GM21717 (cell line): ENCODE measurements at regions not wholly inside any gene's neighbourhood (a gene's known extent, or its start where the extent isn't known, plus 50 kb on each side); places are given as distances from the start of the nearest gene placed in this dataset.
A peak's percentile ranks its signal among the peaks of the same experiment; 100 is the strongest.

ENCODE experiments used
- ATAC-seq: cut with Tn5 transposase; IDR thresholded peaks from one replicate; pipeline ENCODE4 v1.9.1; 2021; ENCODE audit warnings: mild to moderate bottlenecking, moderate library complexity; ENCODE audit not compliant: unreplicated experiment

DNA sequence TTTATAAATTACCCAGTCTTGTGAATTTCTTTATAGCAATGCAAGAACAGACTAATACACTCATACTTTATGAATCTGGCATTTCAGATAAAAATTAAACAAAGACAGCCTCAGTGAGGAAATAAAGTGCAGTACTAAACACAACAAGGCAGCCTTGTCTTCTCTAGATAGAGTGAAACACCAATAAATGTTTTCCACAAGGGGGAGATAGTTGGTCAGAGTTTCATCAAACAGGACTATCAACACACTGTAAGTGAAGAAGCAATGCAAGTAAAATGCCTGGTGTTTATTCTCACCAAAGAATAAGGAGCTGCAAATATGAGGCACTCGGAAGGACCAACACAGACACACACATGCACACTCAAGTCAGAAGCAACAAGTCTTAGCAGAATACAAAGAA, 62.8 kb downstream of the FAM9B start:
- no peak for ATAC-seq

DNA sequence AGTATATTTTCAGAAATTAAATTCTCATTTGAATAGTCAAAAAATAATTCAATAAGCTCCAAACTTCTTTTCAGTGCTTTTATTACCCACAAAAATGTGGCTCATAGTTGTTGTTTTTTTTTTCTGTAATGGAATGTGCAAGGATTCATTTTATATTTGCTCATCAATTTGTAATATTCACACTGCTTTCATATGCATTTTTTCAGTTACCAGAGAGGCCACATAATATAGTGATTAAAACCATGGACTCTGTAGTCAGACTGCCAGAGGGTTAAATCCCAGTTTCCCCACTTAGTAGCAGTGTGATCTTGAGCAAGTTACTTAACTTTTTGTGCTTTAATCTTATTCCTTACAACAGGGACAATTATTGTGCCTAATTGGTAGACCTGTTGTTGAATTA, 64.5 kb downstream of the FAM9B start:
- no peak for ATAC-seq

DNA sequence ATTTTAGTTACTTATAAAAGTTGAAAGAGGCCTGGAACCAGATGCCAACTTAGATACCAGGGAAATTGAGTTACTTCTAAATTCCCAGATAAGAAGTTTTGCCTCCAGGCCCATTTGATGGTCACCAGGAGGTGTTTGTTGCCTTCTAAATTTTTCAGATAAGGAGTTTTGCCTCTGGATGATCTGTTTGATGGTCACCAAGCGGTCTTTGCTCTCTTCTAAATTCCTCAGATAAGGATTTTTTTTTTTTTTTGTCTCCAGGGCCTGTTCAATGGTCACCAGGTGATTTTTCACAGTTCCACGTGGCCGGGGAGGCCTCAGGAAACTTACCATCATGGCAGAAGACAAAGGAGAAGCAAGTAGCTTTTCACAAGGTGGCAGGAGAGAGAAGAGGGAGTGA, 66.5 kb downstream of the FAM9B start:
- ATAC-seq: no peak

DNA sequence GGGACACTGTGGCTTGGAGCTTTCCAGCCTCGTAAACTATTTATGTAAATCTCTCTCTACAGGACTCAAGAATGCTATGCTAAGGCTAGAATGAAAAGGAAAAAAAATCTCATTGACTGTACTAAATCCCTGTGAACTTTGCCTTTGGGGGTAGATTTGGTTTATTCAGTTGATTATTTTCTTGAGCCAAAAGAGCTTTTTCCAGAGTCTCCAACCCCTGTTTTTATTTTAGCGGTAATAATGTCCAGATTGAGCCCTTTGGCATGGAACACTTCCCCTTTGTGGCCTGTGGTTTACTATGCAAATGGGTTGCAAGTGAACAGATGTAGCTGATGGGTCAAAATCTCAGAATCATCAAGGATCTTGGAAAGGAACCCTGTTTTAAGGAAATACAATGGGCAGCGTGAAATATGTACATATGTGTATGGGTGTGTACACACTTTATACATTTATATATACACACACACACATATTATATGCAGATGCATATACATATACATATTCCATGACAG, 72.9 kb downstream of the FAM9B start:
- no peak for ATAC-seq

DNA sequence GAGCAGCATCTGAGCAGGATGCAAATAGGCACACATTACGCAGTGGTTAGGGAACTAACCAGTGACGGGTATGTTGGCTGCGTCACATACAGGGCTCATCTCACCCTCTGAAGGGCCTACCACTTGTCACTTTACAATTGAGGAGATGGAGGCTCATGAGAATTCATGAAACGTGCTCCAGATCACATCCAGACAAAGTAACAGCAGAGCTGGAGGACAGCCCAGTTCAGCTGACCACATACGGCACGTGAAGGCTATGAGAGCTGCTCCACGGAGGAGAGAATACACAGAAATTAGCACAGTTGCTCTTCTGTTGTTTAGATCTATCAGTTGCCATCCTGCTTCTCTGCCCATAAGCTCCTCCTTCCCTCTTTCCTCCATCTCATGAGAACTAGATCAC, 78.4 kb downstream of the FAM9B start:
- ATAC-seq: no peak

DNA sequence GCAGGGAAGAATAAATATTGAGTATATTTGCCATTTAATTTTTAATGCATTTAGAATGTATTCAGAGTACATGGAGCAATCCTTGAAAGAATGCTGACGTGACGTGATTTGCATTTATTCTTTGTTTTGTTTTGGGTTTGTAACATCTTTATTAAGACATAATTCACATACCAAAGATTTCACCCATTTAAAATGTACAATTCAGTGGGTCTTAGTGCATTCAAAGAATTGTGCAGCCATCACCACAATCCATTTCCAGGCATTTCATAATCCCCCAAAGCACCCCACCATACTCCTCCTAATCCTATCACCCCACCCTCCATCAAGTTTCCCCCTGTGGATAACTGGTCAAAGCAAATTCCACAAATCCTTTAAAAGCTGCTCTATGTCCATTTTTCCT, 87.4 kb downstream of the FAM9B start:
- no peak for ATAC-seq

DNA sequence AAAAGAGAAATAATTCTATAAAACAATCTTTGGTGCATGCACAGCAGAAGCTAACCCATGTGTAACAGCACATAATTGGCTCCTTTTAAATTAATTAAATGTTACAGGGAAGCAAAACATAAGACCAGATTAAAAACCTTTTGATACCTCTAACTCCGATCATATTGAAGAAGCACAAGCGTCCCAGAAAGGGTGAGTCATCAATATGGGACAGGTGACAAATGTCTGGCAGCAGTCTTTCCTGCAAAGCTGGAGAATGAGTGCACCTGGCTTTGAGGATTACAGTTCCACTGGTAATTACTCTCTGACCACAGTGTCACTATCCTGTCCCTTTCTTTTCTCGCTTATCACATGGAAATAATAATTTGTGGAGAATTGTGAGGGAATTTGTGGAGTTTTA, 94.6 kb downstream of the FAM9B start:
- no peak for ATAC-seq

DNA sequence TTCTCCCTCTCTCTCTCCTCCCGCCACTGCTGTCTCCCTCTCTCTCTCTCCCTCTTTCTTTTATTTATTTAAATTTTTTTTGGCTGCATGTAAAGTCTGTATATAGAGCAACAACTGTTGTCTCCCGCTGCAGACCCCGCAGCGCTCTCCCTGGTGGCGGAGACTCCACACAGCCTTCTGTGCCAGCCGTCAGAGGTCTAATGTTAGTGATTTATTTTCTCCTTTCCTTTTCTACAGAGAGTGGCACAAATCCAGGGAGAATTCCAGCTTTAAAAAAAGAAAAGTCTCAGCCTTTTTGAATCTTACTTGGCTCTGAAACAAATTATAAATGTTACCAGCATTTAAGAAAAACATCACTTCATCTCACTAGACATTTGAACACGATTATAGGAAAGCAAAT, 106.2 kb downstream of the FAM9B start:
- no peak for ATAC-seq

DNA sequence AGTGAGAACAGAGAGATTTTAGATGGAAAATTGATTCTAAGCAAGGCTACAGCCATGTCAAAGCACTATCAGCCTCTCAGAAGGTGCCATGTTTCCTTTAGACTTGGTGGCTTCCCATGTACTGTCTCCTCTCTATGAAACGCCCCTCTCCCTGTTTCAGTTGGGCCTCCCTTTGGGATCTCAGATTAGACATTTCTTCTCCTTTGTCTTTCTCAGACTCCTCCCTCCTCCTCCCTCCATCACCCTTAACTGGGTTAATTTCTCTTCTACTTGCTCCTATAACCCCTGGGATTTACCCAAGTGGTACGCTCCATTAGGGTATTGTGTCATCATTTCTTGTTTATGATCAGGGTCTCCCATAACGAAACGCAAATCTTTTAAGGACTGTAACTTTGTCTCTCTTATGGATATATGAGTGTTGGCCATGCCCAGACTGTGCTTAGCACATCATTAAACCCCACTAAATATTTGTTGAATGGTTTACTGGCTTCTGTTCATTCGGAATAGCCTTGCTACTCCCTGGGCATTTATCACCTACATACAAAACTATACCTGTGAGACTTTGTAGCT, 106.8 kb downstream of the FAM9B start:
- no peak for ATAC-seq

DNA sequence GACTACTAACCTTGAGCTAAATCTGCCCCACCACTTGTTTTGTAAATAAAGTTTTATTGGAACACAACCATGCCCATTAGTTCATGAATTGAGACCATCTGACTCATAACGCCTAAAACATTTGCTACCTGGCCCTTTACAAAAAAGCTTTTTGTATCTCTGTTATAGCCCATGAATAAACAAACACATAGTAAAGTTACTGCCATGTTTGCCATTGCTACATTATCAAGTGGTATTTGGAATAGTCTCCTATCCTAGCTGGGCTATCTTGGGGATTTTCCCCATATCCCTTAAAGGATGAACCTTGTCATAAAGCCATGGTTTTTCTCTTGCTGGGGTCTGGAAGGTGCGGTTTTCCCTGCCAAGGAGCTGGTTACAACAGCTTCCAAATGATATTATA, 112.3 kb downstream of the FAM9B start:
- ATAC-seq: no peak

DNA sequence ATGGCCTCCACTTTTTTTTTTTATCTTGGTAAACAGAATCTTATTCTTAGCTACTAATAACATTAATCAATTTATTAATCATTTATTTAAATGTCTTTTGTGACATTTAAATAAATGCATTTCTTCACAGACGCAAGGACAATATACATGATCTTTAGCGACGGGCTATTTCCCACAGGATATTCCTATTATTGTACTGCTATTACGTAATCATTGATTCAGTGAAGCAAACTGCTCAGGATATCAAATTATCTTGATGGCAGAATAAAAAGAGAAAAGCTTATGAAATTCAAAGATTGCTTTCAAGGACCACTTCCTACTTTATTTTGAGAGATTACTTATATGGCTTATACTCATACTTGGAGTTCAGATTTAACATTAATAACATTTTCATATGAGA, 114.1 kb downstream of the FAM9B start:
- no peak for ATAC-seq

DNA sequence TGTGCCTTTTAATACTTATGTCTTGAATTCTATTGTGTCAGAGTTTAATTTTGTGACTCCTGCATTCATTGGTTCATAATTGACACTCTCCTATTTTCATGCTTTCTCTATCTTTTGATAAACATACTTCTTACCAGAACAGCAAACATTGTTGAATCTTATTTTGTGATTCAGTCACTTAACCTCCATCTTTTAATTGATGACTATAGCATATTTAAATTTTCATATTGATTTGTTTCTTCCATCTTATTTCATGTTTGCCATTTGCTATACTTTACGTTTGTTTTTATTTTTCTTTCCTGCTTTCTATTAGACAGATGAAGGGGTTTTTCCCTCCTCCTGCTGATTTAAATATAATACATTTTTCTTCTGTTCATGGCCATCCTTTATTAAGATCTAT, 115.5 kb upstream of the FAM9A start:
- ATAC-seq: no peak

DNA sequence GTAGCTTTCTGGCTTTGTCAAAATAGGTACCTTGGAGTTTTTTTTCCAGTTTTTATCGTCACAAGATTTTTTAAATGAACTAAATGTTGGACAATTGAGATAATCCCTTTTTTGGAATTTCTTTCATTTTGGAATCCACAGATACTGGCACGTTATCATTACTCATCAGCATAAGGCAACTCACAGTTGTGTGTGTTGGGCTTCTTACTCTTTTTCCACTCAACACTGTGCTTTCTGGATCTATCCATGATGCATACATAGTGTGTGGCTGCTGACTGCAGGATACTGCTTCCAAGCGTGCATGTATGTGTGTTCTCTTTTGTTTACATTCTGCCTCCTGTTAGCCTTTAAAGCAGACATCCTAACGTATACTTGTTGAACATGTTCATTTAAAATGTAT, 113.5 kb upstream of the FAM9A start:
- ATAC-seq: no peak

DNA sequence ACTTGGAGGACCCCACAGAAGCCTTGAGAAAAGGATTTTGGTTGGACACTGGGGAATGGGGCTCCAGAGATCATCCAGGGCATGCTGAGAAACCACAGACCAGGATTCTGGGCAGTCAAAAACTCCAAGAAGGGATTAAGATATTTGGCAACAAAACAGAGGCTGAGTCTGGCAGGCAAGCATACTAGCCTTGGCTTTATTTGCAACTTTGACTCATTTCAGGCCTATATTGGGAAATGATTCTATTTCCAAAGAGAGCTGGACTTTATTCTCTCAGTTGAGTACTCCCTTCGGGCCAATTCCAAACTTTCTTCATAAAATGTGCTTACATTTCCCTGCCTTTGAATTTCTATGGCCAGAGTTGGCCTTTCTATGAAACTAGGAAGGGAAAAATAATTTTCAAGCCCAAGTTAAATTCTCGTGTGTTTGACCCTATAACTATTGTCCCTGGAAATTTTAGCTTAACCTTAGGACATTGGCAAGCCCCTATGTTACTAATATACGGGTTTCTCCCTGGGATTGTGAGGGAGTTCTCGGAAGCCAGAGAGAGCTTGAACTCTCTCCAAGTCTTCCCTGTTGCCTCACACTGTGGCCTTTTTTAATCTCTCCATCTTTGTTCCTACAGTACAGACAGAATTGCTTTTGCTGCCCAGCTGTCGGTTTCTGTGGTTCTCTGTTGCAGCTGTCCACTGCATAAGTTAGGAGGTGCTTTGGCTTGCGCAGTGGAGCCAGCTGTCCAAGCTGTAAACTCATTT, 112.6 kb upstream of the FAM9A start:
- ATAC-seq: no peak

DNA sequence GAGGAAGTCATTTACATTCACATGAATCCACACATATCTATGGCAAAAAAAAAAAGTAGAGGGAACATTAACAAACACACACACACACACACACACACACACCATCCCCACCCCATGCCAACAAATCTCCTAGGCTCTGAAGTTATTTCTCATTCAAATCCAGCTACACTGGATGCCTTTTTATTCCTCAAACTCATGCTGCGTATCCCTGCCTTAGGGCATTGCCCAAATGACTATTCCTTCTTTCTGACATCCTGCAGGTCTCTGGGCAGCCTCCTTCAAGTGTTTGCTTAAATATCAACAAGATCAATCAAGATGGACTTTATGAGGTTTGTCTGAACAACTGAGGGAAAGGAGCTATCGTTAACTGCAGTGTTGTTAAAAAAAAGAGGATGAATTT, 106.5 kb upstream of the FAM9A start:
- ATAC-seq: no peak

DNA sequence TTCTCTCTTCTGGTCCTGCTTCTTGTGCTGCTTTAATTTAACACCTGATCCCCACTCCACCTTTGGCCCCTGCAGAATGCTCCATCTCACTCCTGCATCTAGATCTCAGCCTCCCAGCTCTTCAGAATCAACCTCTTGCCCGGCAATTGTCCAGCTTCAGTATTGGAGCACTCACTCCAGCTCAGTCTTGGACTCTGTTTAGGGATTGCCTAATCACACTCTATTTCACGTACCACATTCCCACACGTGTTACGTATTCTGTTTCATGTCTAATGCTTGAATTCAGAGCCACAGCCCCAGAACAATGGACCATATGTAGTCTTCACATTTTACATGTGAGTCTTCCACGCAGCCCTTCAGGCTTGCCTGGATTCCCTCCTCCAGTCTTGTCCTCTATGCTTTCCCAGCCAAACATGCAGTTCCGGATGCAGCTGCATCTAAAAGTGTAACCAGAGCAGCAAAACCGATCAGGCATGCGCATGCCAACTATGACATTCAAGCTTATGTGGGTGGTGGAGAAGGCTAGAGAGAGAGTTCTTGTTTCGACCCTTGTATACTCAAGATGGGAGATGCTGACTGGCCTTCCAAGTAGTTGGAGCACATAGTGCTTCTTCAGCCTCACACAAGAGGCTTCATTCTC, 105.2 kb upstream of the FAM9A start:
- ATAC-seq: no peak

DNA sequence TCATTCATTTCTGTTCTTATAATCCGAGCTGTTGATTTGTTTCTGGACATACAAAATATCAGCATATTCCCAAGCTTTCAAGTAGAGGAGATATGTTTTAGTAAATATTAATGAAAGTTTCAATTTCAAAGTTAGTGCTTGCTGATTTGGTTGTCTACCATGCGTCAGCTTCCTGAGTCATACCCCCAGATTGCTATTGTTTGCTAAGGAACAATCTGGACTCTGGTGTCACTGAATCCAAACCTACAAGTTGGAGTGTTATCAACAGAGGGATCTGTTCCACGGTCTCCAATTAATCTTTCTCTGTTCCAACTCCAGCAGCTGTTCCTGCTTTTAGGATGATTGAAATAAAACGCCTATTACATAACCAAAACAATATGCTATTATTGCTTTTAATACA, 96.1 kb upstream of the FAM9A start:
- no peak for ATAC-seq

DNA sequence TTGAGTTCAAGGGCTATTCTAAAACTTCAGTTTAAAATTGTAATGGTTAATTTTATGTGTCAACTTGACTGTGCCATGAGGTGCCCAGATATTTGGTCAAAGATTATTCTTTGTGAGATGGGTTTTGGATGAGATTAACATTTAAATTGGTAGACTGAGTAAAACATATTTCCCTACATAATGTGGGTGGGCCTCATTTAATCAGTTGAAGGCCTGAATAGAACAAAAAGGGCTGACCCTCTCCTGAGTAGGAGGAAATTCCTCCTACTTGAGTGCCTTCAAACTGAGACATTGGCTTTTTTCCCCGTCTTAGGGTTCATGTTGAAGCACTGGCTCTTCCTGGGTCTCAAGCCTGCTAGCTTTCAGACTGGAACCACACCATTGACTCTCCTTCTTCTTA, 89.6 kb upstream of the FAM9A start:
- no peak for ATAC-seq

DNA sequence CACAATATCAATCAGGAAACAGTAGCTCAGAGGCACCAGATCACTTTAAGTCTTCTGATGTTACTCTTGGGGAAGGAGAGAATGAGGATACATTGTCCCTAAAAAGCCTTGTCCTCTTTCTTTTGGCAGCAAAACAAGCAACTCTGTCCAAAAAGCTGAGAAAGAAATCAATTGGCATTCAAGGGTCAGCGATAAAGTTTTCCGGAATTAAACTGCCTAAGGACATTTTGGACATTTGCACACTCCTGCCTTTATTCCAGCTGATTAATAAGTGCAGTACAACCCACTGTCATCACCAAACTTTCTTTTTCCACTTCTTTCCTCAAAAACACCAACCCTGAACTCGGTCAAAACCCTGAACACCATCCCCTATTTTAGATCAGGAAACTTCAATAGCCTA, 85.8 kb upstream of the FAM9A start:
- ATAC-seq: no peak

DNA sequence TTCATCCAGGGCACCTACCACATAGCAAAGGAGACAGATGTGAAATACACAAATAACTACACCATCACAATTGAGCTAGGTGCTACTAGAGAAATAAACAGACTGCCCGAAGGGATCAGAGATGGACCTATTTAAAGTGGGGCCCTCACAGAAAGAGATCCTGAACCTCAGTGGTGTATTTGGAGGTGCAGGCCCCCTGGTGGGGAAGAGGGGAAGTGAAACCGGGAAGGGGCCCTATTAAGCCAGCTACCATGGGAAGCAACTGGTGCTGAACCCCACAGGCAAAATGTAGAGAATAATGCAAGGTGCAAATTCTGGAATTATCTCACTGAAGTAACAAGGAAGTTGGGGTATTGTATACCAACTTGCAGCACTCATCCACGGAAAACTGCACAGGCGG, 78.6 kb upstream of the FAM9A start:
- peak; percentile 67 for ATAC-seq

DNA sequence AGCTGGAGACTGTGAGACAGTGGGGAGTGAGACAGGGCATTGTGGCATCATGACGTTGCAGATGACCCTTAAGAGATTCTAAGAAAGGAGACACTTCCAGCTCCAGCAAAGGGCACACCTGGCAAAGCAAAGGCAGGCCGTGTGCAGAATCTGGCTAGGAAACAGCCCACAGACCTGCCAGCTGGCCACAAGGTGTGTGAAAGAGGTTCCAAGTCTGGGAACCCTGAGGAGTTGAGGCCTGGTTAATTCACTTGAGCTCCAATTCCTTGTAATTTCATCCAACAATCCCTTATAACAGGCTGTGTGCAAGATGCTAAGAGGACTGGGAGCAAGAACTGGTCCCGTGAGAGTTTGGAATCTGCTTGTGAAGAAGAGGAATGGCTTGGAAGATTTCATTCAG, 72.8 kb upstream of the FAM9A start:
- no peak for ATAC-seq

DNA sequence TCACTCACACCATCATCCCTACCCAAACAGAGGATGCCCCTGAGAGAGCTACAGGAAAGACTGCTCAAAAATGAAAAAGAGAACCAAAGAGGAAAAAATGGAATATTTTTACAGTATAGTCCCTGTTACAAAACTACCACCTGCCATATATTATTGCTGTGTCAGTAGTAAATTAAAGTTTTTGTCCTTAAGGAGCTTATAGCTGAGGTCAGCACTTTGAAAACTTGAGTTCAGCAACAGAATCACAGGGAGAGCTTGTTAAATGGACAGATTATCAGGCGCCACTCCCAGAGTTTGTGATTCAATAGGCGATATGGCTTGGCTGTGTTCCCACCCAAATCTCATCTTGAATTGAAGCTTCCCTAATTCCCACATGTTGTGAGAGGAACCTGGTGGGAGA, 71.9 kb upstream of the FAM9A start:
- ATAC-seq: no peak
